ENCODE measurements at regions not wholly inside any gene's neighbourhood (a gene's known extent, or its start where the extent isn't known, plus 50 kb on each side); places are given as distances from the start of the nearest gene placed in this dataset.
"Not testable (repeated sequence)": the region's sequence is repeated elsewhere in the genome, so short reads cannot be mapped to it uniquely, and the experiment has no call there.

GRCh38 chr7:13115157-13115772, 427.8 kb downstream of the ARL4A start:
- H3K9me3 Mint-ChIP-seq (ENCODE audit: low read depth), result no peaks in the 10 kb centered on the region
- no peak overlapping the region for H3K27ac Mint-ChIP-seq
- intact Hi-C loops (cut with DNase I, micrococcal nuclease), result no loop called here
- DNase-seq (no peak), ATAC-seq (no peak)
- no peaks in the 10 kb centered on the region for H3K36me3 Mint-ChIP-seq (ENCODE audit: low read depth)
- no peaks in the 10 kb centered on the region for H3K27me3 Mint-ChIP-seq
- H3K4me1 Mint-ChIP-seq, result peaks cover 4% of the 10 kb centered on the region
- POLR2A ChIA-PET, result no interaction called here
- CTCF ChIA-PET, result interaction anchor here (0.6 to 0.7 kb wide), 2 partner anchors 64 to 107 kb away, joined by 3 read pairs; no protein-coding TSS in a partner anchor
- H3K4me3 Mint-ChIP-seq, result no peak overlapping the region

DNA sequence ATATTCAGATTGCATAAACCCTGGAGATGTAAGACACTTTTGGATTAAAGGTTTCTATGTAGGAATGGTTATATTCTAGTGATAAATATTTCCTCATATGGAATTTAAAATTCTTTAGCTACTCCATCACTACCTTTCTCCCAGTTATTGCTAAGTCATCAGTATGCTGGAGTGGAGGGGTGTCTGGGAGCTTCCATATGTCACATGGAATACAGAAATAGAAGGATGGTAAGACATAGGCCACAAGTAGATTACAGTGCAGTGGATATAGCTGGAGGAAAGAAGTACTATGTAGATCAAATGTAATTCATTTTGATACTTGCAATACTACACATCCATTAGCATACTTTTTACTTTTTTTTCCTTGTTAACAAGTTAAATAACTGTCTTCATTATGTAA, 428.4 kb downstream of the ARL4A start:
- Mint-ChIP-seq H3K9me3 (ENCODE audit: low read depth) (no peaks in the 10 kb centered on the region), H3K27ac (no peak overlapping the region), H3K4me3 (no peak overlapping the region), H3K27me3 (no peaks in the 10 kb centered on the region), H3K4me1 (peaks cover 4% of the 10 kb centered on the region), H3K36me3 (ENCODE audit: low read depth) (no peaks in the 10 kb centered on the region)
- ATAC-seq, result no peak
- ChIA-PET POLR2A (no interaction called here), CTCF (no interaction called here)
- intact Hi-C loops (cut with DNase I, micrococcal nuclease), result loop anchor here in 1 of 2 experiments (2.0 kb wide), 1 partner anchor 429 kb away; the partner anchor contains the start of gene ARL4A
- DNase-seq, result no peak

DNA sequence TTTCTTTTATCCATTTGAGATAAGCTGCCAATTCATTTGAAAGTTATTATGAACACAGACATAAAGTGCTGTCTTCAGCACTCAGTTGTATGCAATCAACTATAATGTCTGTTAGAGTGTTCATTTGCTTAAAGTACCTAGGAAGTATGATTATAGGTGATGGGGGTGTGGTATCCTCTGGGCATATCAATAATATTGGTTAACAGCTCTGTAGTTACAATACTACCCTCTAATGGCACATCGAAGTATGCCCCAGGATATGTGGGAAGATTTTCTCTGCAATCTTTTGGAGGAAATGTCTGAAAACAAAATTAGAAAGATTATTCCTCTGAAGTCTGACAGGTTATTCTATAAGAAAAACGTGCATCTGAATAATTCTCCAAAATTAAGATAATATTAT, 429.7 kb downstream of the ARL4A start:
- no peak for ATAC-seq
- CTCF ChIA-PET, result interaction anchor here (0.7 kb wide), 1 partner anchor 1308 kb away, joined by 3 read pairs; no protein-coding TSS in a partner anchor

GRCh38 chr7:13117592-13117991, 430.2 kb downstream of the ARL4A start:
- ATAC-seq (no peak), DNase-seq (no peak)
- no peaks in the 10 kb centered on the region for H3K4me1 Mint-ChIP-seq
- CTCF ChIA-PET, result no interaction called here
- no peaks in the 10 kb centered on the region for H3K36me3 Mint-ChIP-seq (ENCODE audit: low read depth)
- intact Hi-C loops (cut with DNase I, micrococcal nuclease), result loop anchor here in 1 of 2 experiments (2.0 kb wide), 1 partner anchor 431 kb away; the partner anchor contains the start of gene ARL4A
- H3K27ac Mint-ChIP-seq, result no peak overlapping the region
- no peaks in the 10 kb centered on the region for H3K27me3 Mint-ChIP-seq
- POLR2A ChIA-PET, result no interaction called here
- H3K4me3 Mint-ChIP-seq, result no peak overlapping the region
- peaks cover 5% of the 10 kb centered on the region for H3K9me3 Mint-ChIP-seq (ENCODE audit: low read depth)

More for the DNA sequence above, 429.7 kb downstream of the ARL4A start:
- intact Hi-C loops (cut with DNase I, micrococcal nuclease), result loop anchor here in 1 of 2 experiments (2.0 kb wide), 1 partner anchor 430 kb away; the partner anchor contains the start of gene ARL4A
- no peaks in the 10 kb centered on the region for H3K4me1 Mint-ChIP-seq
- H3K27ac Mint-ChIP-seq, result no peak overlapping the region
- POLR2A ChIA-PET, result no interaction called here
- H3K4me3 Mint-ChIP-seq, result no peak overlapping the region
- peaks cover 5% of the 10 kb centered on the region for H3K9me3 Mint-ChIP-seq (ENCODE audit: low read depth)
- no peak for DNase-seq
- H3K27me3 Mint-ChIP-seq, result no peaks in the 10 kb centered on the region
- H3K36me3 Mint-ChIP-seq (ENCODE audit: low read depth), result no peaks in the 10 kb centered on the region

DNA sequence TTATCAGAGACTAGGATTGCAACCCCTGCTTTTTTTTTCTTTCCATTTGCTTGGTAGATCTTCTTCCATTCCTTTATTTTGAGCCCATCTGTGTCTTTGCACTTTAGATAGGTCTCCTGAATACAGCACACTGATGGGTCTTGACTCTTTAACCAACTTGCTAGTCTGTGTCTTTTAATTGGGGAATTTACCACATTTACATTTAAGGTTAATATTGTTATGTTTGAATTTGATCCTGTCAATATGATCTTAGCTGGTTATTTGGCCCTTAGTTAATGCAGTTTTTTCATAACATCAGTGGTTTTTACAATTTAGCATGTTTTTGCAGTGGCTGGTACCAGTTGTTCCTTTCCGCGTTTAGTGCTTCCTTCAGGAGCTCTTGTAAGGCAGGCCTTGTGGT, 437.2 kb downstream of the ARL4A start:
- H3K36me3 Mint-ChIP-seq (ENCODE audit: low read depth); H3K4me3 Mint-ChIP-seq; H3K4me1 Mint-ChIP-seq; DNase-seq; CTCF ChIA-PET; POLR2A ChIA-PET; H3K27ac Mint-ChIP-seq; intact Hi-C loops (cut with DNase I, micrococcal nuclease); H3K27me3 Mint-ChIP-seq; ATAC-seq: not testable (repeated sequence)
- H3K9me3 Mint-ChIP-seq (ENCODE audit: low read depth), result peaks cover 18% of the 10 kb centered on the region

DNA sequence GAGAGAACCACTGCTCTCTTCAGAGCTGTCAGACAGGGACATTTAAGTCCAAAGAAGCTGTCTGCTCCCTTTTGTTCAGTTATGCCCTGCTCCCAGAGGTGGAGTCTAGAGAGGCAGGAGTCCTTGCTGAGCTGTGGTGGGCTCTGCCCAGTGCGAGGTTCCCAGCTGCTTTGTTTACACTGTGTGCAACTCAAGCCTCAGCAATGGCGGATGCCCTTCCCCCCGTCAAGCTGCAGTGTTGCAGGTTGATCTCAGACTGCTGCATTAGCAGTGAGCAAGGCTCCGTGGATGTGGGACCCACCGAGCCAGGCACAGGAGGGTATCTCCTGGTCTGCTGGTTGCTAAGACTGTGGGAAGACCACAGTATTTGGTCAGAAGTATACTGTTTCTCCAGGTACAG, 438.9 kb downstream of the ARL4A start:
- no peak overlapping the region for H3K27ac Mint-ChIP-seq
- no peaks in the 10 kb centered on the region for H3K4me1 Mint-ChIP-seq
- peaks cover 17% of the 10 kb centered on the region for H3K9me3 Mint-ChIP-seq (ENCODE audit: low read depth)
- no peak overlapping the region for H3K4me3 Mint-ChIP-seq
- DNase-seq (no peak), ATAC-seq (no peak)
- H3K27me3 Mint-ChIP-seq, result peaks cover 12% of the 10 kb centered on the region
- no peaks in the 10 kb centered on the region for H3K36me3 Mint-ChIP-seq (ENCODE audit: low read depth)
- CTCF ChIA-PET, result no interaction called here
- intact Hi-C loops (cut with DNase I, micrococcal nuclease), result no loop called here
- POLR2A ChIA-PET, result no interaction called here

DNA sequence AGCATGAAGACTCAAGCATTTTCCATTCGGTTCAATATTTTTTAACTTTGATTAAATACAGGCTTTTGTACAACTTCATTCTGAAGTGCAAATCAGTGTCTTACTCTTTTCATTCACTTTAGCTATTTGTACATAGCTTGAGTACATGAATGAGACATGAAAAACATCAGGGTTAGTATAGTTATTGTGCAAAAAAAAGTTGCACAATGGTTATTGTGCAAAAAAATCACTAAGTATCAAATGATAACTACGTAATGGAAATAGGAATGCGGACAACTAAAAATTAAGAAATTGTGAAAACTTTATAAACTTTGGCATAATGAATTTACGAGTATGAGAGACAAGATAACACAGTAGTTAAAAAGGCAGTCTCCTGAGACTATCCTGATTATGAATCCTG, 442.9 kb downstream of the ARL4A start:
- H3K27me3 Mint-ChIP-seq, result peaks cover 10% of the 10 kb centered on the region
- intact Hi-C loops (cut with DNase I, micrococcal nuclease), result no loop called here
- H3K9me3 Mint-ChIP-seq (ENCODE audit: low read depth), result peaks cover 6% of the 10 kb centered on the region
- ChIA-PET POLR2A (no interaction called here), CTCF (no interaction called here)
- H3K36me3 Mint-ChIP-seq (ENCODE audit: low read depth), result no peaks in the 10 kb centered on the region
- no peak overlapping the region for H3K27ac Mint-ChIP-seq
- no peak for ATAC-seq
- H3K4me3 Mint-ChIP-seq, result no peak overlapping the region
- no peak for DNase-seq
- H3K4me1 Mint-ChIP-seq, result no peaks in the 10 kb centered on the region

DNA sequence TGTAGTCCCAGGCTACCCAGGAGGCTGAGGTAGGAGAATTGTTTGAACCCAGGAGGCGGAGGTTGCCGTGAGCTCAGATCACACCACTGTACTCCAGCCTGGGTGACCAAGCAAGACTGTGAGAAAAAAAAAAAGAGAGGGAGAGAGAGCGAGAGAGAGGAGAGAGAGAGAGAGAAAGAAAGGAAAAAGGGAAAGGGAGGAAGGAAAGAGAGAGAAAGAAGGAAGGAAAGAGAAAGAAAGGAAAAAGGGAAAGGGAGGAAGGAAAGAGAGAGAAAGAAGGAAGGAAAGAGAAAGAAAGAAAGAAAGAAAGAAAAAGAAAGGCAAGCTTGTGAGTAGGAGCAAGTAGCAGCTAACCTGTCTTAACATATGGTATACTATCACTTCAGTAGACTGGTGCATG, 443.5 kb downstream of the ARL4A start:
- DNase-seq; CTCF ChIA-PET; H3K27me3 Mint-ChIP-seq; intact Hi-C loops (cut with DNase I, micrococcal nuclease); H3K9me3 Mint-ChIP-seq (ENCODE audit: low read depth); H3K36me3 Mint-ChIP-seq (ENCODE audit: low read depth); H3K27ac Mint-ChIP-seq; H3K4me3 Mint-ChIP-seq; H3K4me1 Mint-ChIP-seq; ATAC-seq; POLR2A ChIA-PET: not testable (repeated sequence)

GRCh38 chr7:13132314-13132713, 444.9 kb downstream of the ARL4A start:
- Mint-ChIP-seq H3K4me3 (no peak overlapping the region), H3K27me3 (peaks cover 8% of the 10 kb centered on the region), H3K9me3 (ENCODE audit: low read depth) (no peaks in the 10 kb centered on the region), H3K27ac (no peak overlapping the region), H3K4me1 (no peaks in the 10 kb centered on the region), H3K36me3 (ENCODE audit: low read depth) (no peaks in the 10 kb centered on the region)
- CTCF ChIA-PET, result interaction anchor here (0.6 kb wide), 1 partner anchor 9 kb away, joined by 3 read pairs; no protein-coding TSS in a partner anchor
- ATAC-seq, result no peak
- POLR2A ChIA-PET, result no interaction called here
- DNase-seq, result no peak
- intact Hi-C loops (cut with DNase I, micrococcal nuclease), result no loop called here

DNA sequence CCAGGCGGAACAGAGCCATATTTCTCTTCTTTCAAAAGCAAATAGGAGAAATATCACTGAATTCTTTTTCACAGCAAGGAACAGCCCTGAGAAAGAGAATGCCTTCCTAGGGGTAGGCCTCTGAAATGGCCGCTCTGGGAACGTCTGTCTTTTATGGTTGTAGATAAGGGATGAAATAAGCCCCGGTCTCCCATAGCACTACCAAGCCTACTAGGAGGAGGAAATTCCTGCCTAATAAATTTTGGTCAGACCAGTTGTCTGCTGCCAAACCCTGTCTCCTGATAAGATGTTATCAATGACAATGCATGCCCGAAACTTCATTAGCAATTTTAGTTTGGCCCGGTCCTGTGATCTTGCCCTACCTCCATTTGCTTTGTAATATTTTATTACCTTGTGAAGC, 448.9 kb downstream of the ARL4A start:
- H3K9me3 Mint-ChIP-seq (ENCODE audit: low read depth); H3K4me1 Mint-ChIP-seq; H3K27me3 Mint-ChIP-seq; H3K36me3 Mint-ChIP-seq (ENCODE audit: low read depth); POLR2A ChIA-PET; CTCF ChIA-PET; DNase-seq; ATAC-seq; H3K27ac Mint-ChIP-seq; intact Hi-C loops (cut with DNase I, micrococcal nuclease); H3K4me3 Mint-ChIP-seq: not testable (repeated sequence)

DNA sequence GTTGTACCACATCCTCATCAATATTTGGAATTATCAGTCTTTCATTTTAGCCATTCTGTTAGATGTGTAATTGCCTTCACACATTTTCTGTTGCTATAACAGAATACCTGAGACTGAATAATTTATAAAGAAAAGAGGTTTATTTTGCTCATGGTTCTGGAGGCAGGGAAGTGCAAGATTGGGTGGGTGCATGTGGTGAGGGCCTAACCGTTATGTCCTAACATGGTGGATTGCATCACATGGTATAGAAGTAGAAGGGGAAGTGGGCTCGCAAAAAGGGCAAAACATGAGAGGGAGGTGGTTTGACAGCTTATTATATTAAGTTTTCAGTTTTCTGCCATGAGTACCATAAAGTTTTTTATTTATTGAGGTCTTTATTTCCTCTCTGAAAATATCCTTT, 452.0 kb downstream of the ARL4A start:
- ATAC-seq (no peak), DNase-seq (no peak)
- CTCF ChIA-PET, result no interaction called here
- Mint-ChIP-seq H3K36me3 (ENCODE audit: low read depth) (no peaks in the 10 kb centered on the region), H3K4me3 (no peak overlapping the region), H3K9me3 (ENCODE audit: low read depth) (peaks cover 2% of the 10 kb centered on the region), H3K27me3 (no peaks in the 10 kb centered on the region), H3K27ac (no peak overlapping the region), H3K4me1 (no peaks in the 10 kb centered on the region)
- POLR2A ChIA-PET, result no interaction called here
- intact Hi-C loops (cut with DNase I, micrococcal nuclease), result no loop called here

GRCh38 chr7:13144673-13145072, 457.2 kb downstream of the ARL4A start:
- Mint-ChIP-seq H3K4me3 (no peak overlapping the region), H3K9me3 (ENCODE audit: low read depth) (no peaks in the 10 kb centered on the region), H3K27me3 (no peaks in the 10 kb centered on the region), H3K4me1 (no peaks in the 10 kb centered on the region), H3K36me3 (ENCODE audit: low read depth) (no peaks in the 10 kb centered on the region), H3K27ac (no peak overlapping the region)
- ATAC-seq (no peak), DNase-seq (no peak)
- ChIA-PET POLR2A (no interaction called here), CTCF (interaction anchor here (1.2 kb wide), 1 partner anchor 14 kb away, joined by 3 read pairs; no protein-coding TSS in a partner anchor)
- intact Hi-C loops (cut with DNase I, micrococcal nuclease), result no loop called here
